ENCODE measurements at regions not wholly inside any gene's neighbourhood (a gene's known extent, or its start where the extent isn't known, plus 50 kb on each side); places are given as distances from the start of the nearest gene placed in this dataset.

- peak; percentile 35 for DNase-seq (ENCODE audit: low read depth)
Measured at GRCh38 chr14:54343272-54344121, 53.3 kb upstream of the CDKN3 start.

DNA sequence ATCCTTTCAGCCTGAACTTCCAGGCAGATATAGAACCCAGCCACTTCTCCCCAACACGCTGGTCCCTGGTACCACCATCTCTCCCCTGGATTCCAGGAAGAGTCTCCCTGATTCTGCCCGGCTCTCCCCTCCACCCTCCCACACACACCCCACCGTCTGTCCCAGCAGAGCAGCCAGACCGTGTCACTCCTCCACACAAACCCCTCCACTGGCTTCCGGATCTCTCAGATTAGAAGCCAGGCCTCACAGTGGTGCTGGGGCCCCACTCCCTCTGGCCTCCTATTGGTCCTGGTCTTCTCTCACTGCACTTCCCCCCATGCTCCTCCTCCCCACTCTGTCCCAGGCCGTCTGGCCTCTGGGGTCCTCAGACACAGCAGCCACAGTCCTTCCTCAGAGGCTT lies 52.4 kb upstream of the CDKN3 start:
- no peak for TF ChIP-seq CTCF (conservative IDR thresholded peaks at IDR 0.05; ENCODE audit: control insufficient read depth, insufficient read depth, low read depth, low read length)
- H3K4me3 ChIP-seq (ENCODE audit: control insufficient read depth, low read depth, low read length), result no peak overlapping the region
- no peak for DNase-seq (ENCODE audit: low read depth)

More at GRCh38 chr14:54343272-54344121, 53.3 kb upstream of the CDKN3 start:
- no peak overlapping the region for H3K4me3 ChIP-seq (ENCODE audit: control insufficient read depth, low read depth, low read length)
- TF ChIP-seq CTCF (conservative IDR thresholded peaks at IDR 0.05; ENCODE audit: control insufficient read depth, insufficient read depth, low read depth, low read length), result no peak

GRCh38 chr14:54346257-54346656 lies 50.5 kb upstream of the CDKN3 start:
- H3K4me3 ChIP-seq (ENCODE audit: control insufficient read depth, low read depth, low read length), result no peak overlapping the region
- no peak for DNase-seq (ENCODE audit: low read depth)
- TF ChIP-seq CTCF (conservative IDR thresholded peaks at IDR 0.05; ENCODE audit: control insufficient read depth, insufficient read depth, low read depth, low read length), result no peak

Measured in fibroblast of mammary gland (primary cell).